ENCODE measurements at regions not wholly inside any gene's neighbourhood (a gene's known extent, or its start where the extent isn't known, plus 50 kb on each side); places are given as distances from the start of the nearest gene placed in this dataset.

- TF ChIP-seq CTCF (IDR thresholded peaks at IDR 0.05 in 2 of 3, conservative IDR thresholded peaks at IDR 0.05 in 1 of 3; ENCODE audit: control insufficient read depth in 2 of 3, extremely low read depth in 1 of 3, insufficient read depth in 1 of 3, low read depth in 3 of 3, low read length in 3 of 3): no peak
- TF ChIP-seq TCF7 (IDR thresholded peaks at IDR 0.05; ENCODE audit: borderline replicate concordance): no peak
- TF ChIP-seq RAD21 (IDR thresholded peaks at IDR 0.05; ENCODE audit: insufficient read depth, low read depth, low read length): no peak
- TF ChIP-seq, protein P1, sequence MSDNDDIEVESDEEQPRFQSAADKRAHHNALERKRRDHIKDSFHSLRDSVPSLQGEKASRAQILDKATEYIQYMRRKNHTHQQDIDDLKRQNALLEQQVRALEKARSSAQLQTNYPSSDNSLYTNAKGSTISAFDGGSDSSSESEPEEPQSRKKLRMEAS (IDR thresholded peaks at IDR 0.05; ENCODE audit: low read depth, low read length): no peak
- no peak for TF ChIP-seq POLR2A (IDR thresholded peaks at IDR 0.05; ENCODE audit: low read depth, low read length)
These were observed 209.2 kb upstream of the CDIN1 start for GRCh38 chr15:36370051-36370730.

All from GM12878 (cell line).